ENCODE measurements at regions not wholly inside any gene's neighbourhood (a gene's known extent, or its start where the extent isn't known, plus 50 kb on each side); places are given as distances from the start of the nearest gene placed in this dataset.
"Not testable (repeated sequence)": the region's sequence is repeated elsewhere in the genome, so short reads cannot be mapped to it uniquely, and the experiment has no call there.

DNA sequence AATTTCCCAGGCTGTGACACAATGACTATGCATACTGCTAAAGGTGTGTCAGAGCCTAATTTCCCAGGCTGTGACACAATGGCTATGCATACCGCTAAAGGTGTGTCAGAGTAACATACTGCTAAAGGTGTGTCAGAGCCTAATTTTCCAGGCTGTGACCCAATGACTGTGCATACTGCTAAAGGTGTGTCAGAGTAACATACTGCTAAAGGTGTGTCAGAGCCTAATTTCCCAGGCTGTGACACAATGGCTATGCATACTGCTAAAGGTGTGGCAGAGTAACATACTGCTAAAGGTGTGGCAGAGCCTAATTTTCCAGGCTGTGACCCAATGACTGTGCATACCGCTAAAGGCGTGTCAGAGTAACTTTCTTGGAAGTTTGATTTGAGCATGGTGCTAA, 132.9 kb downstream of the BOD1 start:
- H3K36me3 ChIP-seq (ENCODE audit: control insufficient read depth in 2 of 2, insufficient read depth in 1 of 2, low read length in 2 of 2); H3K9me3 ChIP-seq (ENCODE audit: control insufficient read depth, insufficient read depth, low read depth, low read length); CTCF ChIA-PET; H3K27ac ChIP-seq (ENCODE audit: extremely low read depth, low read depth, low read length); H3K4me1 ChIP-seq (ENCODE audit: control insufficient read depth, insufficient read depth, low read length); POLR2A ChIA-PET; H3K4me3 ChIP-seq (ENCODE audit: low read depth, low read length): not testable (repeated sequence)
- TF ChIP-seq, protein P1, sequence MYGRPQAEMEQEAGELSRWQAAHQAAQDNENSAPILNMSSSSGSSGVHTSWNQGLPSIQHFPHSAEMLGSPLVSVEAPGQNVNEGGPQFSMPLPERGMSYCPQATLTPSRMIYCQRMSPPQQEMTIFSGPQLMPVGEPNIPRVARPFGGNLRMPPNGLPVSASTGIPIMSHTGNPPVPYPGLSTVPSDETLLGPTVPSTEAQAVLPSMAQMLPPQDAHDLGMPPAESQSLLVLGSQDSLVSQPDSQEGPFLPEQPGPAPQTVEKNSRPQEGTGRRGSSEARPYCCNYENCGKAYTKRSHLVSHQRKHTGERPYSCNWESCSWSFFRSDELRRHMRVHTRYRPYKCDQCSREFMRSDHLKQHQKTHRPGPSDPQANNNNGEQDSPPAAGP (tag by site-specific recombination; IDR thresholded peaks at IDR 0.05): peak; percentile 79

DNA sequence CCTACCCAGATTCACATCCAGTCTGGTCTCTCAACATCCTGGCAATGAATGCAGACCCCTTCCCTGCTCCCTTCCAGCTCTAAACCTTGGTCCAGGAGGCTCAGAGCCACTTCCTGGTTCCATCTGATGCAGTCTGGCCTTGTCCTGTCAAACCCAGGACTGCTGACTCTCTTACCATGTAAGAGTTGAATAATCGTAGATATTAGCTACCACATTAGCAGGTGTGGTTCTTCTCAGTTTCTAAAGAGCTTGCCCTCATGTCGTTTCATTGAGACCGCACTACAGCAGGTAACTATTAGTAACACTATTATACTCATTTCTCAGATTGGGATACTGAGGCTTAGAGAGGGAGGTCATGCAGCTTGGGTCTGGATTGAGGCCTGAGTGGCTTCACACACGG, 133.3 kb downstream of the BOD1 start:
- no peaks in the 10 kb centered on the region for H3K4me1 ChIP-seq (ENCODE audit: control insufficient read depth, insufficient read depth, low read length)
- POLR2A ChIA-PET: interaction anchor here (0.5 kb wide), 1 partner anchor 63 kb away, joined by 3 read pairs; no protein-coding TSS in a partner anchor

More for the DNA sequence above, 133.3 kb downstream of the BOD1 start:
- TF ChIP-seq ZNF133 (tag by site-specific recombination; IDR thresholded peaks at IDR 0.05): no peak
- TF ChIP-seq ZBTB1 (tag by site-specific recombination; IDR thresholded peaks at IDR 0.05): no peak
- TF ChIP-seq, protein P2, sequence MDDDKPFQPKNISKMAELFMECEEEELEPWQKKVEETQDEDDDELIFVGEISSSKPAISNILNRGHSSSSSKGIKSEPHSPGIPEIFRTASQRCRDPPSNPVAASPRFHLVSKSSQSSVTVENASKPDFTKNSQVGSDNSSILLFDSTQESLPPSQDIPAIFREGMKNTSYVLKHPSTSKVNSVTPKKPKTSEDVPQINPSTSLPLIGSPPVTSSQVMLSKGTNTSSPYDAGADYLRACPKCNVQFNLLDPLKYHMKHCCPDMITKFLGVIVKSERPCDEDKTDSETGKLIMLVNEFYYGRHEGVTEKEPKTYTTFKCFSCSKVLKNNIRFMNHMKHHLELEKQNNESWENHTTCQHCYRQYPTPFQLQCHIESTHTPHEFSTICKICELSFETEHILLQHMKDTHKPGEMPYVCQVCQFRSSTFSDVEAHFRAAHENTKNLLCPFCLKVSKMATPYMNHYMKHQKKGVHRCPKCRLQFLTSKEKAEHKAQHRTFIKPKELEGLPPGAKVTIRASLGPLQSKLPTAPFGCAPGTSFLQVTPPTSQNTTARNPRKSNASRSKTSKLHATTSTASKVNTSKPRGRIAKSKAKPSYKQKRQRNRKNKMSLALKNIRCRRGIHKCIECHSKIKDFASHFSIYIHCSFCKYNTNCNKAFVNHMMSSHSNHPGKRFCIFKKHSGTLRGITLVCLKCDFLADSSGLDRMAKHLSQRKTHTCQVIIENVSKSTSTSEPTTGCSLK (tag by site-specific recombination; IDR thresholded peaks at IDR 0.05): no peak
- TF ChIP-seq, protein P3, sequence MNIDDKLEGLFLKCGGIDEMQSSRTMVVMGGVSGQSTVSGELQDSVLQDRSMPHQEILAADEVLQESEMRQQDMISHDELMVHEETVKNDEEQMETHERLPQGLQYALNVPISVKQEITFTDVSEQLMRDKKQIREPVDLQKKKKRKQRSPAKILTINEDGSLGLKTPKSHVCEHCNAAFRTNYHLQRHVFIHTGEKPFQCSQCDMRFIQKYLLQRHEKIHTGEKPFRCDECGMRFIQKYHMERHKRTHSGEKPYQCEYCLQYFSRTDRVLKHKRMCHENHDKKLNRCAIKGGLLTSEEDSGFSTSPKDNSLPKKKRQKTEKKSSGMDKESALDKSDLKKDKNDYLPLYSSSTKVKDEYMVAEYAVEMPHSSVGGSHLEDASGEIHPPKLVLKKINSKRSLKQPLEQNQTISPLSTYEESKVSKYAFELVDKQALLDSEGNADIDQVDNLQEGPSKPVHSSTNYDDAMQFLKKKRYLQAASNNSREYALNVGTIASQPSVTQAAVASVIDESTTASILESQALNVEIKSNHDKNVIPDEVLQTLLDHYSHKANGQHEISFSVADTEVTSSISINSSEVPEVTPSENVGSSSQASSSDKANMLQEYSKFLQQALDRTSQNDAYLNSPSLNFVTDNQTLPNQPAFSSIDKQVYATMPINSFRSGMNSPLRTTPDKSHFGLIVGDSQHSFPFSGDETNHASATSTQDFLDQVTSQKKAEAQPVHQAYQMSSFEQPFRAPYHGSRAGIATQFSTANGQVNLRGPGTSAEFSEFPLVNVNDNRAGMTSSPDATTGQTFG (tag by site-specific recombination; IDR thresholded peaks at IDR 0.05; ENCODE audit: borderline replicate concordance): no peak
- TF ChIP-seq, protein P4, sequence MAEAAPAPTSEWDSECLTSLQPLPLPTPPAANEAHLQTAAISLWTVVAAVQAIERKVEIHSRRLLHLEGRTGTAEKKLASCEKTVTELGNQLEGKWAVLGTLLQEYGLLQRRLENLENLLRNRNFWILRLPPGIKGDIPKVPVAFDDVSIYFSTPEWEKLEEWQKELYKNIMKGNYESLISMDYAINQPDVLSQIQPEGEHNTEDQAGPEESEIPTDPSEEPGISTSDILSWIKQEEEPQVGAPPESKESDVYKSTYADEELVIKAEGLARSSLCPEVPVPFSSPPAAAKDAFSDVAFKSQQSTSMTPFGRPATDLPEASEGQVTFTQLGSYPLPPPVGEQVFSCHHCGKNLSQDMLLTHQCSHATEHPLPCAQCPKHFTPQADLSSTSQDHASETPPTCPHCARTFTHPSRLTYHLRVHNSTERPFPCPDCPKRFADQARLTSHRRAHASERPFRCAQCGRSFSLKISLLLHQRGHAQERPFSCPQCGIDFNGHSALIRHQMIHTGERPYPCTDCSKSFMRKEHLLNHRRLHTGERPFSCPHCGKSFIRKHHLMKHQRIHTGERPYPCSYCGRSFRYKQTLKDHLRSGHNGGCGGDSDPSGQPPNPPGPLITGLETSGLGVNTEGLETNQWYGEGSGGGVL (tag by site-specific recombination; IDR thresholded peaks at IDR 0.05): no peak
- no peak for TF ChIP-seq ZNF596 (tag by site-specific recombination; IDR thresholded peaks at IDR 0.05)
- no peak for TF ChIP-seq ZNF473 (tag by site-specific recombination; IDR thresholded peaks at IDR 0.05)
- no peak for TF ChIP-seq ZNF76 (tag by site-specific recombination; IDR thresholded peaks at IDR 0.05; ENCODE audit: borderline replicate concordance, low read depth)
- TF ChIP-seq ZNF791 (tag by site-specific recombination; IDR thresholded peaks at IDR 0.05): no peak
- TF ChIP-seq ZNF777 (tag by site-specific recombination; IDR thresholded peaks at IDR 0.05; ENCODE audit: borderline replicate concordance): no peak
- TF ChIP-seq, protein P5, sequence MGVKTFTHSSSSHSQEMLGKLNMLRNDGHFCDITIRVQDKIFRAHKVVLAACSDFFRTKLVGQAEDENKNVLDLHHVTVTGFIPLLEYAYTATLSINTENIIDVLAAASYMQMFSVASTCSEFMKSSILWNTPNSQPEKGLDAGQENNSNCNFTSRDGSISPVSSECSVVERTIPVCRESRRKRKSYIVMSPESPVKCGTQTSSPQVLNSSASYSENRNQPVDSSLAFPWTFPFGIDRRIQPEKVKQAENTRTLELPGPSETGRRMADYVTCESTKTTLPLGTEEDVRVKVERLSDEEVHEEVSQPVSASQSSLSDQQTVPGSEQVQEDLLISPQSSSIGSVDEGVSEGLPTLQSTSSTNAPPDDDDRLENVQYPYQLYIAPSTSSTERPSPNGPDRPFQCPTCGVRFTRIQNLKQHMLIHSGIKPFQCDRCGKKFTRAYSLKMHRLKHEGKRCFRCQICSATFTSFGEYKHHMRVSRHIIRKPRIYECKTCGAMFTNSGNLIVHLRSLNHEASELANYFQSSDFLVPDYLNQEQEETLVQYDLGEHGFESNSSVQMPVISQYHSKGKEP (tag by site-specific recombination; IDR thresholded peaks at IDR 0.05): no peak
- TF ChIP-seq YY1 (tag by site-specific recombination; IDR thresholded peaks at IDR 0.05): no peak
- no peak for TF ChIP-seq ZFP41 (tag by site-specific recombination; IDR thresholded peaks at IDR 0.05; ENCODE audit: borderline replicate concordance)
- no peak for TF ChIP-seq ZNF423 (tag by site-specific recombination; IDR thresholded peaks at IDR 0.05)
- TF ChIP-seq, protein P6, sequence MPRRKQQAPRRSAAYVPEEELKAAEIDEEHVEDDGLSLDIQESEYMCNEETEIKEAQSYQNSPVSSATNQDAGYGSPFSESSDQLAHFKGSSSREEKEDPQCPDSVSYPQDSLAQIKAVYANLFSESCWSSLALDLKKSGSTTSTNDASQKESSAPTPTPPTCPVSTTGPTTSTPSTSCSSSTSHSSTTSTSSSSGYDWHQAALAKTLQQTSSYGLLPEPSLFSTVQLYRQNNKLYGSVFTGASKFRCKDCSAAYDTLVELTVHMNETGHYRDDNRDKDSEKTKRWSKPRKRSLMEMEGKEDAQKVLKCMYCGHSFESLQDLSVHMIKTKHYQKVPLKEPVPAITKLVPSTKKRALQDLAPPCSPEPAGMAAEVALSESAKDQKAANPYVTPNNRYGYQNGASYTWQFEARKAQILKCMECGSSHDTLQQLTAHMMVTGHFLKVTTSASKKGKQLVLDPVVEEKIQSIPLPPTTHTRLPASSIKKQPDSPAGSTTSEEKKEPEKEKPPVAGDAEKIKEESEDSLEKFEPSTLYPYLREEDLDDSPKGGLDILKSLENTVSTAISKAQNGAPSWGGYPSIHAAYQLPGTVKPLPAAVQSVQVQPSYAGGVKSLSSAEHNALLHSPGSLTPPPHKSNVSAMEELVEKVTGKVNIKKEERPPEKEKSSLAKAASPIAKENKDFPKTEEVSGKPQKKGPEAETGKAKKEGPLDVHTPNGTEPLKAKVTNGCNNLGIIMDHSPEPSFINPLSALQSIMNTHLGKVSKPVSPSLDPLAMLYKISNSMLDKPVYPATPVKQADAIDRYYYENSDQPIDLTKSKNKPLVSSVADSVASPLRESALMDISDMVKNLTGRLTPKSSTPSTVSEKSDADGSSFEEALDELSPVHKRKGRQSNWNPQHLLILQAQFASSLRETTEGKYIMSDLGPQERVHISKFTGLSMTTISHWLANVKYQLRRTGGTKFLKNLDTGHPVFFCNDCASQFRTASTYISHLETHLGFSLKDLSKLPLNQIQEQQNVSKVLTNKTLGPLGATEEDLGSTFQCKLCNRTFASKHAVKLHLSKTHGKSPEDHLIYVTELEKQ (tag by site-specific recombination; IDR thresholded peaks at IDR 0.05; ENCODE audit: borderline replicate concordance): no peak
- H3K9me3 ChIP-seq (ENCODE audit: control insufficient read depth, insufficient read depth, low read depth, low read length): no peaks in the 10 kb centered on the region
- CTCF ChIA-PET: interaction anchor here (1.0 kb wide), 1 partner anchor 9 kb away, joined by 4 read pairs; no protein-coding TSS in a partner anchor
- no peak overlapping the region for H3K27ac ChIP-seq (ENCODE audit: extremely low read depth, low read depth, low read length)
- H3K4me3 ChIP-seq (ENCODE audit: low read depth, low read length): no peak overlapping the region
- H3K36me3 ChIP-seq (ENCODE audit: control insufficient read depth in 2 of 2, insufficient read depth in 1 of 2, low read length in 2 of 2): no peaks in the 10 kb centered on the region
